ENCODE measurements at regions not wholly inside any gene's neighbourhood (a gene's known extent, or its start where the extent isn't known, plus 50 kb on each side); places are given as distances from the start of the nearest gene placed in this dataset.

- Histone ChIP-seq H3K4me1 (peaks cover 0 to 10% of the 10 kb centered on the region in 2 donors), H3K4me3 (replicated peaks in 1 of 3) (no peak overlapping the region), H3K27ac (no peak overlapping the region), H3K27me3 (no peaks in the 10 kb centered on the region), H3K36me3 (no peaks in the 10 kb centered on the region), H3K9me3 (no peaks in the 10 kb centered on the region)
- 16 to 30% methylated on average over 3 of the region's 4 CpGs for WGBS, 2 donors
- TF ChIP-seq, protein P1, sequence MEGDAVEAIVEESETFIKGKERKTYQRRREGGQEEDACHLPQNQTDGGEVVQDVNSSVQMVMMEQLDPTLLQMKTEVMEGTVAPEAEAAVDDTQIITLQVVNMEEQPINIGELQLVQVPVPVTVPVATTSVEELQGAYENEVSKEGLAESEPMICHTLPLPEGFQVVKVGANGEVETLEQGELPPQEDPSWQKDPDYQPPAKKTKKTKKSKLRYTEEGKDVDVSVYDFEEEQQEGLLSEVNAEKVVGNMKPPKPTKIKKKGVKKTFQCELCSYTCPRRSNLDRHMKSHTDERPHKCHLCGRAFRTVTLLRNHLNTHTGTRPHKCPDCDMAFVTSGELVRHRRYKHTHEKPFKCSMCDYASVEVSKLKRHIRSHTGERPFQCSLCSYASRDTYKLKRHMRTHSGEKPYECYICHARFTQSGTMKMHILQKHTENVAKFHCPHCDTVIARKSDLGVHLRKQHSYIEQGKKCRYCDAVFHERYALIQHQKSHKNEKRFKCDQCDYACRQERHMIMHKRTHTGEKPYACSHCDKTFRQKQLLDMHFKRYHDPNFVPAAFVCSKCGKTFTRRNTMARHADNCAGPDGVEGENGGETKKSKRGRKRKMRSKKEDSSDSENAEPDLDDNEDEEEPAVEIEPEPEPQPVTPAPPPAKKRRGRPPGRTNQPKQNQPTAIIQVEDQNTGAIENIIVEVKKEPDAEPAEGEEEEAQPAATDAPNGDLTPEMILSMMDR (IDR thresholded peaks at IDR 0.05), result no peak
- TF ChIP-seq POLR2A (IDR thresholded peaks at IDR 0.05), result no peak
- intact Hi-C loops (cut with DNase I), result no loop called here
- no peak for DNase-seq
Measured at GRCh38 chrX:107502316-107502715, 52.9 kb downstream of the FRMPD3 start.

DNA sequence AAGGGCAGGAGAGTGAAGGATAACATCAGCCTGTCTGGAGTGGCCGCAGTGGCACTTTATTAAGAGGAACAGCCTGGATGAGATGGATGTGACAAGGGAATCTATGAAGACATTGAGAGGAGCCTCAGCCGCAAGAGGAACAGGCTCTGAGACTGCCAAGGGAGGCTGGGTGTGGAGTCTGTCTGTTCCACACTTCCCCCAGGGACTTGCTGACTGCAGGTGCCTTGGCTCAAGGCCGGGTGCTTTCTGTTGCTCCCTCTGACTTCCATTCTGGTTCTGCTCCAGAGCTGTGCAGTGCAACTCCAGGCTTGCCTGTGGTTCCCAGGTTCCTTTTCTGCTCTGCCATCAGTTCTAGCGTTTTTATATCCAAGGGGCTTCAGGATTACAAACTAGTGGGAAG, 54.6 kb downstream of the FRMPD3 start:
- Histone ChIP-seq H3K4me1 (peaks cover 0 to 10% of the 10 kb centered on the region in 2 donors), H3K27me3 (no peaks in the 10 kb centered on the region), H3K36me3 (no peaks in the 10 kb centered on the region), H3K4me3 (replicated peaks in 1 of 3) (no peak overlapping the region), H3K27ac (no peak overlapping the region), H3K9me3 (no peaks in the 10 kb centered on the region)
- no peak for DNase-seq
- WGBS, 2 donors, result 79% methylated on average over 3 of the region's 4 CpGs
- intact Hi-C loops (cut with DNase I), result no loop called here
- no peak for TF ChIP-seq POLR2A (IDR thresholded peaks at IDR 0.05)
- TF ChIP-seq, protein P1 (IDR thresholded peaks at IDR 0.05), result no peak

- no peaks in the 10 kb centered on the region for H3K27me3 ChIP-seq
- no peak for TF ChIP-seq POLR2A (IDR thresholded peaks at IDR 0.05)
- TF ChIP-seq, protein P1 (IDR thresholded peaks at IDR 0.05), result no peak
- no peaks in the 10 kb centered on the region for H3K9me3 ChIP-seq
- no peak for DNase-seq
- intact Hi-C loops (cut with DNase I), result no loop called here
- no peak overlapping the region for H3K27ac ChIP-seq
- H3K36me3 ChIP-seq, result no peaks in the 10 kb centered on the region
- H3K4me1 ChIP-seq, result peaks cover 0 to 10% of the 10 kb centered on the region in 2 donors
- WGBS, 2 donors, result 88 to 90% methylated on average over 2 of the region's 2 CpGs
- no peak overlapping the region for H3K4me3 ChIP-seq (replicated peaks in 1 of 3)
Measured at GRCh38 chrX:107505223-107505622, 55.8 kb downstream of the FRMPD3 start.

DNA sequence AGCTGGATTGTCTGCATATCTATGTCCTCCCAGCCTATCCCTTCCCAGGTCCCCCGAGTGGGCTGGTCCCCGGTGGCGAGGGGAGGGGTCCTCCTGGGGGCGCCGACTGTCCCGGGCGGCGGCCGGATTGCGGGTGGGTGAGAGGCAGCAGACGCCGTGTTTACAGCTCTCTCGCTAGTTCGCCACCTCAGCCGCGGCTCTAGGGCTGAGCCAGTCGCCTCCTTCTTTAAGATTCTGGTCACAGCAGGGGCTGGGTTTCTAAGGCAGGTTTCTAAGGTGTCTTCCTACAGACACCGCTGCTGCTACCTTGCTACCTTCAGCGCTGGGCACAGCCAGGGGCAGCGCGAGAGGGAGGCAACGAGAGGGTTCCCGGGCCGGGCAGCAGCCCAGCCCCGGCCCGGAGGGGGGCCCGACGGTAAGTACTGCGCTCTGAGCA, 57.2 kb downstream of the FRMPD3 start:
- Histone ChIP-seq H3K4me1 (peaks cover 0 to 13% of the 10 kb centered on the region in 2 donors), H3K27me3 (no peaks in the 10 kb centered on the region), H3K36me3 (no peaks in the 10 kb centered on the region), H3K27ac (no peak overlapping the region), H3K9me3 (no peaks in the 10 kb centered on the region), H3K4me3 (replicated peaks in 1 of 3) (no peak overlapping the region)
- intact Hi-C loops (cut with DNase I), result no loop called here
- DNase-seq, result no peak
- WGBS, 2 donors, result no CpG with 5 or more reads among the region's 29 CpGs
- TF ChIP-seq POLR2A (IDR thresholded peaks at IDR 0.05), result no peak
- TF ChIP-seq, protein P1 (IDR thresholded peaks at IDR 0.05), result no peak

DNA sequence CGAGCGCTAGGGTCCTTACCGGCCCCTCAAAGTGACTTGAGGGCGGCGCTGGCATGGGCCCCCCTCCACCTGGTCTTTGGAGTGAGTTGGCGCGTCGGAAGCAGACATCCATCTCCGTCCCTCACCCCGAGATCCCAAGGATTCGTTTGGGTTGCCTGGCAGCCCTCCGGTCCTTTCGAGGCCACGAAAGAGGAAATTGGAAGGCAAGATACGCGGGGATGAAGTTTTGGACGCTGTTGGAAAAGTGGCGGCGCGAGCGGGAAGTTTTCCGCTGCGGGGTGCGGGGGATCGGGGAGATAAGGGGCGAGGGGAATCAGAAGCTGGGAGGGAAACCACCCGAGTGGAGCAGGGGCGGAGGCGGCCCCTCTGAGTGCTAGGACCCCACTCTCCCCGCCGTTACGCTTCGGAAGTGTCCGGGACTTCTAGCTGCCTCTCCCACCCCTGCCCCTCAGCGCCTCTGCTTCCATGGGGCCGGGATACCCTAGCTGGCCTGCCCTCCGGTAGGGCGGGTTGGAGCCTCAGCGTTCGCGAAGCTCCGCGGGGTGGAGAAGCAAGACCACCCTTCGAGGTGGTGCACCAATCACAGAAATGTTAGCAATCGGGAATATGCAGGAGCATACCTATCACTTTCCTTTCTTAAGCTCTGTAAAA, 57.8 kb downstream of the FRMPD3 start:
- intact Hi-C loops (cut with DNase I), result no loop called here
- 25 to 44% methylated on average over 5 to 20 of the region's 45 CpGs for WGBS, 2 donors
- H3K27ac ChIP-seq, result no peak overlapping the region

More for the DNA sequence above, 57.8 kb downstream of the FRMPD3 start:
- Histone ChIP-seq H3K4me1 (peaks cover 0 to 12% of the 10 kb centered on the region in 2 donors), H3K4me3 (replicated peaks in 1 of 3) (no peak overlapping the region), H3K9me3 (no peaks in the 10 kb centered on the region), H3K27me3 (no peaks in the 10 kb centered on the region), H3K36me3 (no peaks in the 10 kb centered on the region)
- no peak for DNase-seq
- TF ChIP-seq POLR2A (IDR thresholded peaks at IDR 0.05), result no peak
- TF ChIP-seq, protein P1 (IDR thresholded peaks at IDR 0.05), result no peak
